H1 (cell line): ENCODE measurements at regions not wholly inside any gene's neighbourhood (a gene's known extent, or its start where the extent isn't known, plus 50 kb on each side); places are given as distances from the start of the nearest gene placed in this dataset.

Source experiments
- CTCF ChIA-PET: fragments of 300-600 bp; sonication (Branson Sonifier 250); formaldehyde crosslinking; loops from one replicate; lab custom pipeline; 2021; ENCODE audit not compliant: partially characterized antibody; lab: Charles Lee
- POLR2A ChIA-PET: fragments of 300-600 bp; sonication (Branson Sonifier 250); formaldehyde crosslinking; loops from one replicate; lab custom pipeline; 2021; ENCODE audit warnings: inconsistent platforms; ENCODE audit not compliant: partially characterized antibody; lab: Charles Lee
- DNase-seq, 2 experiments: peaks; one replicate each; pipeline versions ENCODE4 v3.0.0 to v3.0.0-alpha.2; 2010 to 2022; ENCODE audit warnings: low spot score in 2 of 2, low read depth in 1 of 2, mixed read lengths in 1 of 2
- FAIRE-seq: peaks from 2 replicates; lab custom pipeline; 2011; peaks lifted over from hg19 to GRCh38; lab: Jason Lieb, UNC
- H2AFZ ChIP-seq: 2 replicates; pipeline ENCODE4 v1.8.1; 2012; ENCODE audit warnings: low read length, inconsistent platforms
- H2AK5ac ChIP-seq: 2 replicates; pipeline ENCODE4 v1.6.1; 2013; ENCODE audit warnings: low read depth, low read length
- H2BK120ac ChIP-seq: replicated peaks from 2 replicates; pipeline ENCODE3; 2013; ENCODE audit warnings: low read depth, low read length, inconsistent platforms
- H2BK12ac ChIP-seq: 2 replicates; pipeline ENCODE4 v1.6.1; 2013; ENCODE audit warnings: low read depth, low read length
- H2BK15ac ChIP-seq: 2 replicates; pipeline ENCODE4 v1.6.1; 2013; ENCODE audit warnings: low read length
- H2BK20ac ChIP-seq: 2 replicates; pipeline ENCODE4 v1.6.1; 2013; ENCODE audit warnings: low read length
- H2BK5ac ChIP-seq: 2 replicates; pipeline ENCODE4 v1.6.1; 2013; ENCODE audit warnings: low read depth, low read length
- H3K14ac ChIP-seq: 2 replicates; pipeline ENCODE4 v1.6.1; 2013; ENCODE audit warnings: inconsistent platforms; ENCODE audit not compliant: insufficient read length
- H3K18ac ChIP-seq: 2 replicates; pipeline ENCODE4 v1.6.1; 2013; ENCODE audit warnings: low read length; ENCODE audit errors: extremely low read depth
- H3K23ac ChIP-seq: 2 replicates; pipeline ENCODE4 v1.6.1; 2013; ENCODE audit warnings: inconsistent platforms; ENCODE audit not compliant: insufficient read length
- H3K23me2 ChIP-seq: 2 replicates; pipeline ENCODE4 v1.6.1; 2013; ENCODE audit warnings: low read depth, low read length
- H3K27ac ChIP-seq: 2 replicates; pipeline ENCODE4 v1.6.1; 2011; ENCODE audit warnings: low read depth, low read length, inconsistent platforms
- H3K27me3 ChIP-seq, 4 experiments: replicated peaks in 1 of 4; 1 replicate in 1 of 4; 2 replicates in 3 of 4; pipeline versions ENCODE4 v1.6.1 to v1.8.1; 2011 to 2013; ENCODE audit warnings: low read length in 3 of 4, mild to moderate bottlenecking in 3 of 4, inconsistent platforms in 2 of 4, mixed read lengths in 2 of 4, moderate library complexity in 1 of 4; ENCODE audit not compliant: control insufficient read depth in 3 of 4, insufficient read depth in 3 of 4; ENCODE audit errors: extremely low read depth in 1 of 4
- H3K36me3 ChIP-seq, 4 experiments: 2 replicates each; pipeline versions ENCODE4 v1.6.1 to v1.8.1; 2011 to 2013; ENCODE audit warnings: mild to moderate bottlenecking in 4 of 4, low read length in 3 of 4, moderate library complexity in 2 of 4, control low read depth in 1 of 4, inconsistent platforms in 1 of 4; ENCODE audit not compliant: insufficient read depth in 4 of 4, control insufficient read depth in 2 of 4
- H3K4ac ChIP-seq: replicated peaks from 2 replicates; pipeline ENCODE3; 2013; ENCODE audit warnings: low read length, low read depth, mixed read lengths, inconsistent platforms; ENCODE audit not compliant: insufficient read length
- H3K4me1 ChIP-seq, 4 experiments: replicated peaks in 1 of 4; 1 replicate in 1 of 4; 2 replicates in 3 of 4; pipeline versions ENCODE4 v1.6.1 to v1.8.1; 2011 to 2013; ENCODE audit warnings: low read length in 3 of 4, inconsistent platforms in 2 of 4, mixed read lengths in 1 of 4; ENCODE audit not compliant: insufficient read depth in 4 of 4, control insufficient read depth in 3 of 4
- H3K4me2 ChIP-seq, 2 experiments: 2 replicates each; pipeline versions ENCODE4 v1.6.1 to v1.8.1; 2011 to 2013; ENCODE audit warnings: low read depth in 2 of 2, low read length in 2 of 2, control low read depth in 1 of 2, inconsistent platforms in 1 of 2, mild to moderate bottlenecking in 1 of 2; ENCODE audit not compliant: insufficient read depth in 1 of 2
- H3K4me3 ChIP-seq, 4 experiments: fragments of 200-600, 300-600 bp in 1 of 4; sonication (generic), shearing (Covaris generic), sonication (Bioruptor Twin) in 1 of 4; 2 replicates each; pipeline versions ENCODE4 v1.5.1 to v1.8.1; 2011 to 2016; ENCODE audit warnings: low read length in 4 of 4, low read depth in 3 of 4, control low read depth in 2 of 4, inconsistent platforms in 2 of 4, mild to moderate bottlenecking in 2 of 4, mixed read lengths in 1 of 4, moderate library complexity in 1 of 4; ENCODE audit not compliant: insufficient read depth in 2 of 4; ENCODE audit errors: extremely low read depth in 1 of 4
- H3K56ac ChIP-seq: replicated peaks from 2 replicates; pipeline ENCODE3; 2013; ENCODE audit warnings: low read depth, mild to moderate bottlenecking, mixed read lengths, low read length, inconsistent platforms; ENCODE audit not compliant: insufficient read length
- H3K79me1 ChIP-seq: 2 replicates; pipeline ENCODE4 v1.6.1; 2013; ENCODE audit warnings: low read depth, low read length, control low read depth
- H3K79me2 ChIP-seq, 2 experiments: 2 replicates each; pipeline versions ENCODE4 v1.6.1 to v1.8.1; 2012 to 2013; ENCODE audit warnings: low read length in 2 of 2, mild to moderate bottlenecking in 2 of 2, inconsistent platforms in 1 of 2; ENCODE audit not compliant: insufficient read depth in 2 of 2, control insufficient read depth in 1 of 2
- H3K9ac ChIP-seq, 4 experiments: replicated peaks in 1 of 4; 1 replicate in 1 of 4; 2 replicates in 3 of 4; pipeline versions ENCODE4 v1.6.1 to v1.8.1; 2011 to 2013; ENCODE audit warnings: low read depth in 3 of 4, low read length in 3 of 4, control low read depth in 2 of 4, mild to moderate bottlenecking in 2 of 4, moderate library complexity in 2 of 4, inconsistent platforms in 1 of 4; ENCODE audit errors: extremely low read depth in 1 of 4
- H3K9me3 ChIP-seq, 2 experiments: 2 replicates each; pipeline versions ENCODE4 v1.6.1 to v1.8.1; 2012 to 2013; ENCODE audit warnings: mild to moderate bottlenecking in 2 of 2, moderate library complexity in 2 of 2, control low read depth in 1 of 2, inconsistent platforms in 1 of 2, low read depth in 1 of 2, low read length in 1 of 2, mixed read lengths in 1 of 2; ENCODE audit not compliant: insufficient read depth in 2 of 2
- H4K20me1 ChIP-seq, 2 experiments: replicated peaks in 1 of 2; 2 replicates each; pipeline versions ENCODE3 to v1.8.1; 2011 to 2013; ENCODE audit warnings: inconsistent platforms in 2 of 2, low read length in 2 of 2, mild to moderate bottlenecking in 1 of 2; ENCODE audit not compliant: insufficient read depth in 2 of 2, control insufficient read depth in 1 of 2
- H4K5ac ChIP-seq: 2 replicates; pipeline ENCODE4 v1.6.1; 2013; ENCODE audit warnings: low read length, low read depth, mixed read lengths, inconsistent platforms; ENCODE audit not compliant: insufficient read length
- H4K8ac ChIP-seq: 2 replicates; pipeline ENCODE4 v1.8.0; 2013; ENCODE audit warnings: mild to moderate bottlenecking, moderate library complexity, low read length, inconsistent platforms; ENCODE audit not compliant: insufficient read depth; ENCODE audit errors: extremely low read depth
- H4K91ac ChIP-seq: replicated peaks from 2 replicates; pipeline ENCODE3; 2013; ENCODE audit warnings: low read length, mixed read lengths, inconsistent platforms; ENCODE audit not compliant: insufficient read length
- ASH2L ChIP-seq: fragments of 200-600, 300-600 bp; sonication (generic); IDR thresholded peaks from one replicate; pipeline ENCODE4 v1.7.1; 2017; ENCODE audit warnings: low read length
- CHD2 ChIP-seq: IDR thresholded peaks from 2 replicates; pipeline ENCODE4 v1.6.1; 2012; ENCODE audit warnings: low read length, improper control_type of control experiment
- JUN ChIP-seq: IDR thresholded peaks from 2 replicates; pipeline ENCODE4 v1.6.1; 2011; ENCODE audit warnings: low read depth, mild to moderate bottlenecking, improper control_type of control experiment, low read length
- JUND ChIP-seq: IDR thresholded peaks from 2 replicates; pipeline ENCODE4 v1.6.1; 2011; ENCODE audit warnings: mild to moderate bottlenecking, improper control_type of control experiment, low read length
- POLR2A ChIP-seq, 2 experiments: IDR thresholded peaks; 1 replicate in 1 of 2; 2 replicates in 1 of 2; pipeline ENCODE4 v1.6.1; 2011; ENCODE audit warnings: low read depth in 2 of 2, low read length in 2 of 2, mild to moderate bottlenecking in 2 of 2; ENCODE audit errors: control extremely low read depth in 1 of 2
- POLR2AphosphoS5 ChIP-seq: IDR thresholded peaks from 2 replicates; pipeline ENCODE4 v1.6.1; 2011; ENCODE audit warnings: low read depth, low read length
- RAD21 ChIP-seq, 2 experiments: IDR thresholded peaks in 1 of 2; conservative IDR thresholded peaks in 1 of 2; 2 replicates each; pipeline ENCODE4 v1.6.1; 2011; ENCODE audit warnings: low read depth in 2 of 2, low read length in 2 of 2, improper control_type of control experiment in 1 of 2, inconsistent platforms in 1 of 2, mild to moderate bottlenecking in 1 of 2, moderate library complexity in 1 of 2
- SP4 ChIP-seq: IDR thresholded peaks from 2 replicates; pipeline ENCODE4 v1.6.1; 2012; ENCODE audit warnings: low read length, inconsistent platforms
- SUZ12 ChIP-seq: fragments of 200-600 bp; sonication (generic); IDR thresholded peaks from 2 replicates; pipeline ENCODE4 v1.6.1; 2012; ENCODE audit warnings: mild to moderate bottlenecking, inconsistent platforms, low read length, moderate library complexity, mixed read lengths
- TBP ChIP-seq: IDR thresholded peaks from 2 replicates; pipeline ENCODE4 v1.6.1; 2011; ENCODE audit warnings: low read depth, low read length, improper control_type of control experiment
- WGBS, 2 experiments: shearing (Covaris generic) in 1 of 2; methylation state at CpG; one replicate each; pipeline versions ENCODE4 v1.1.6 to v1.1.7; 2013 to 2015; ENCODE audit warnings: low lambda C conversion rate in 2 of 2, mixed read lengths in 2 of 2, inconsistent platforms in 1 of 2, low coverage in 1 of 2, missing lambda C conversion rate in 1 of 2; ENCODE audit not compliant: insufficient replicate concordance in 2 of 2, insufficient coverage in 1 of 2, insufficient read length in 1 of 2; ENCODE audit errors: extremely low coverage in 1 of 2, missing lambda C conversion rate in 1 of 2; 5-methylcytosine and 5-hydroxymethylcytosine counted together
- TF ChIP-seq, protein P1 (sequence below): IDR thresholded peaks from 2 replicates; pipeline ENCODE4 v1.6.1; 2012; ENCODE audit warnings: low read length, inconsistent platforms

DNA sequence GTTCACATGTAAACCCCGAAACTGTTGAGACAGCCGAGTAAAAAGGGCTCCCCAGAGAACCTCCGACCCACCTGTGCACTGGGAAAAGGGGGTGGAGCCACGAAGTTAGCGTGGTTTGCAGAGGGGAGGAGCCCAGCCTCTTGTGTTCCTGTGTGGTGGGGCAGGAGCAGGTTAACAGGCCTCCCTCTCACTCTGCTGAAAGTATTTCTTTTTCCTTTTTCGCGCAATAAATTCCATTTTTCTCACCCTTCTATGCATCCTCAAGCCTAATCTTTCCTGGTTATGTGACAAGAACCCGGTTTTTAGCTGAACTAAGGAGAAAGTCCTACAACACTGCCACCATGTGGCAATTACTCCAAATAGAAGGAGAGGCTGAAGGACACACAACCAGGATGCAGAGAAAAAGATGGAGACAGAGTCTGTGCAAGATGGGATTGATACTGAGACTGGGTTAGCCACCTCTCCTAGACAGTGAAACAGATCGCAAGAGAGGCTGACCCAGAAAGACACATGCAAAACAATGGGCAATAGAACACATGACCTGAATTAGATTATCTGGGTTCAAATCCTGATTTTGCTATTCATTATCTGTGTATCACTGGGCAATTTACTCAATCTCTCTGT lies 168.7 kb upstream of the PRSS16 start:
- ChIA-PET CTCF (interaction anchor here (0.9 to 3.6 kb wide), 13 partner anchors 9 to 335 kb away, joined by 3 to 10 read pairs (median 4); no protein-coding TSS in a partner anchor), POLR2A (interaction anchor here (1.0 to 1.6 kb wide), 3 partner anchors 8 to 53 kb away, joined by 3 to 4 read pairs (median 3); a partner anchor contains a TSS)
- no peaks in the 10 kb centered on the region for H3K79me1 ChIP-seq
- H3K4me3 ChIP-seq = peak overlapping the region; percentile 62 to 79 (median 73)
- no peaks in the 10 kb centered on the region for H3K36me3 ChIP-seq
- no peaks in the 10 kb centered on the region for H3K9me3 ChIP-seq
- no peak overlapping the region for H4K91ac ChIP-seq
- no peak overlapping the region for H3K56ac ChIP-seq
- H3K27ac ChIP-seq = no peak overlapping the region
- 9% methylated on average over 9 of the region's 9 CpGs; no CpG with 5 or more reads in 1 of the 2 experiments for WGBS, 2 experiments
- H4K5ac ChIP-seq = no peak overlapping the region
- H3K14ac ChIP-seq = no peak overlapping the region
- H3K9ac ChIP-seq = peak overlapping the region in 1 of 4 experiments; percentile 29; a peak in 2 of 7 replicates
- H3K18ac ChIP-seq = no peak overlapping the region
- H2AFZ ChIP-seq = peak overlapping the region; percentile 99
- no peaks in the 10 kb centered on the region for H3K23me2 ChIP-seq
- DNase-seq (peak; percentile 27 to 83), FAIRE-seq (peak; percentile 88)
- H3K23ac ChIP-seq = no peak overlapping the region
- no peak overlapping the region for H3K4ac ChIP-seq
- H2BK20ac ChIP-seq = no peak overlapping the region
- H3K27me3 ChIP-seq = no peaks in the 10 kb centered on the region
- no peak overlapping the region for H2BK120ac ChIP-seq
- peak overlapping the region; percentile 12 to 63 for H3K4me2 ChIP-seq
- no peak overlapping the region for H2BK15ac ChIP-seq
- no peak overlapping the region for H2BK12ac ChIP-seq
- H3K4me1 ChIP-seq = no peaks in the 10 kb centered on the region
- H2BK5ac ChIP-seq = no peak overlapping the region
- H3K79me2 ChIP-seq = no peaks in the 10 kb centered on the region
- no peak overlapping the region for H2AK5ac ChIP-seq
- H4K20me1 ChIP-seq = no peaks in the 10 kb centered on the region
- H4K8ac ChIP-seq = no peak overlapping the region
- TF ChIP-seq CHD2 (no peak), TBP (no peak), SUZ12 (no peak), POLR2A (IDR thresholded peaks at IDR 0.05; ENCODE audit: control extremely low read depth in 1 of 2, low read depth in 2 of 2, low read length in 2 of 2) (0 out of 3 replicates have a peak, but pooled peaks of 1 of the 2 experiments have one; percentile 35), JUND (no peak), POLR2AphosphoS5 (no peak), SP4 (0 out of 2 replicates have a peak, but pooled peaks have one; percentile 43), ASH2L (peak; percentile 95), RAD21 (IDR thresholded peaks at IDR 0.05 in 1 of 2, conservative IDR thresholded peaks at IDR 0.05 in 1 of 2; ENCODE audit: low read depth in 2 of 2, low read length in 2 of 2) (peak; percentile 76 to 85), JUN (no peak)
- TF ChIP-seq, protein P1, sequence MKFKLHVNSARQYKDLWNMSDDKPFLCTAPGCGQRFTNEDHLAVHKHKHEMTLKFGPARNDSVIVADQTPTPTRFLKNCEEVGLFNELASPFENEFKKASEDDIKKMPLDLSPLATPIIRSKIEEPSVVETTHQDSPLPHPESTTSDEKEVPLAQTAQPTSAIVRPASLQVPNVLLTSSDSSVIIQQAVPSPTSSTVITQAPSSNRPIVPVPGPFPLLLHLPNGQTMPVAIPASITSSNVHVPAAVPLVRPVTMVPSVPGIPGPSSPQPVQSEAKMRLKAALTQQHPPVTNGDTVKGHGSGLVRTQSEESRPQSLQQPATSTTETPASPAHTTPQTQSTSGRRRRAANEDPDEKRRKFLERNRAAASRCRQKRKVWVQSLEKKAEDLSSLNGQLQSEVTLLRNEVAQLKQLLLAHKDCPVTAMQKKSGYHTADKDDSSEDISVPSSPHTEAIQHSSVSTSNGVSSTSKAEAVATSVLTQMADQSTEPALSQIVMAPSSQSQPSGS = peak; percentile 29; the same call in 1 of the 2 replicates
